ENCODE measurements at regions not wholly inside any gene's neighbourhood (a gene's known extent, or its start where the extent isn't known, plus 50 kb on each side); places are given as distances from the start of the nearest gene placed in this dataset.
A peak's percentile ranks its signal among the peaks of the same experiment; 100 is the strongest.

GRCh38 chr5:175789670-175790069, 81.7 kb upstream of the CPLX2 start:
- Mint-ChIP-seq H3K9me3 (ENCODE audit: unreplicated experiment) (no peaks in the 10 kb centered on the region), H3K4me1 (ENCODE audit: unreplicated experiment) (no peaks in the 10 kb centered on the region), H3K4me3 (ENCODE audit: unreplicated experiment) (no peak overlapping the region), H3K27ac (ENCODE audit: unreplicated experiment) (no peak overlapping the region), H3K27me3 (ENCODE audit: unreplicated experiment) (peaks cover 2% of the 10 kb centered on the region), H3K36me3 (ENCODE audit: unreplicated experiment) (no peaks in the 10 kb centered on the region)
- no peak for TF ChIP-seq CTCF (IDR thresholded peaks at IDR 0.05)
- no peak for DNase-seq (ENCODE audit: extremely low spot score, unreplicated experiment)

- TF ChIP-seq CTCF (IDR thresholded peaks at IDR 0.05) = no peak
- peaks cover 4% of the 10 kb centered on the region for H3K27me3 Mint-ChIP-seq (ENCODE audit: unreplicated experiment)
- no peak overlapping the region for H3K4me3 Mint-ChIP-seq (ENCODE audit: unreplicated experiment)
- no peak for DNase-seq (ENCODE audit: extremely low spot score, unreplicated experiment)
- no peaks in the 10 kb centered on the region for H3K4me1 Mint-ChIP-seq (ENCODE audit: unreplicated experiment)
- H3K36me3 Mint-ChIP-seq (ENCODE audit: unreplicated experiment) = no peaks in the 10 kb centered on the region
- H3K9me3 Mint-ChIP-seq (ENCODE audit: unreplicated experiment) = no peaks in the 10 kb centered on the region
- H3K27ac Mint-ChIP-seq (ENCODE audit: unreplicated experiment) = no peak overlapping the region
Observed at GRCh38 chr5:175790796-175791195, 80.6 kb upstream of the CPLX2 start.

- H3K27me3 Mint-ChIP-seq (ENCODE audit: unreplicated experiment) = peaks cover 15% of the 10 kb centered on the region
- DNase-seq (ENCODE audit: extremely low spot score, unreplicated experiment) = no peak
- no peak overlapping the region for H3K4me3 Mint-ChIP-seq (ENCODE audit: unreplicated experiment)
- no peaks in the 10 kb centered on the region for H3K36me3 Mint-ChIP-seq (ENCODE audit: unreplicated experiment)
- no peaks in the 10 kb centered on the region for H3K9me3 Mint-ChIP-seq (ENCODE audit: unreplicated experiment)
- no peak for TF ChIP-seq CTCF (IDR thresholded peaks at IDR 0.05)
- H3K4me1 Mint-ChIP-seq (ENCODE audit: unreplicated experiment) = peaks cover 6% of the 10 kb centered on the region
- no peak overlapping the region for H3K27ac Mint-ChIP-seq (ENCODE audit: unreplicated experiment)
Observed at GRCh38 chr5:175795959-175796358, 75.4 kb upstream of the CPLX2 start.

DNA sequence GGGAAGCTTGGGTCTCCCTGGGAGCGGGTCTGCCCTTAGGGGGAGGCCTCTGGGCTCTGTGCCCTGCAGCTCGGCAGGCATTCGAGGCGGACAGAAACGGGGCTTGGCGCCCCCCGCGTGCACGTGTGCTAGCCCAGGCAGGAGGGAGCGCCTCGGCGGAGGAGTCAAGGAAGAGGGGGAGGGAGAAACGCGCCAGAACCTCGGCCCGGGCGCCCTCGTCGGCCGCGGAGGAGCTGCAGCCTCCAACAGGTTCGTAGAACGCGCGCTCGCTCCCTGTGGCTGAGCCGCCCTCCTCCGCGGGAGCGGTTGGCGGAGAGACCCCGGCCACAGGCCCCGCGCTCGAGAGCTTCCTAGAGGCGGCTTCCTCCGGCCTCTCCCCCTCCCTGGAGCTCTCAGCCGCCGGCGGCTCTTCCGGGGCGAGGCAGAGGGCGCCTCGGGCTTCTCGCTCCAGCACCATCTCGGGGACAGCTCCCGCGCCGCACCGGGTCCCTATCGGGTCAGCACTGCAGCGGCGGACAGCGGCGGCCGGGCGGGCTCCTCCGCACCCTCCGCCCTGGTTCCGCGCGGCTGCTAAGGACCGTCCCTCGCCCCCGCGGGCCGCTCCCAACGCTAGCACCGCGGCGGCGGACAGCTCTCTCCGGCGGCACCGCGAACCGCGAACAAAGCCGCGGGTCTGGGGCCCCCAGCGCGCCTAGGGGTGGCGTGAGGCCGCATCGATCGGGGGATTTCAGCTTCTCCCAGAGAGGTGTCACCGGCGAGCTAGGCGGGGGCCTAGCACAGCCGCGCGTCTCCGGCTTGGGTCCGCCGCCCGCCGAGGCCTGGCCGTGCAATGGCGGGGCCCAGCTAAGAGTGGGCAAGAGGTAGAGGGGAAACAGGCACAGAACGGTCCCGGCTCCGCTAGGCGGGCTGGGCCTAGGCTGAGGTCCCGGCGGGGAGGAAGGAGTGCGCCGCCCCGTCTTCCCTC, 74.6 kb upstream of the CPLX2 start:
- Mint-ChIP-seq H3K4me1 (ENCODE audit: unreplicated experiment) (peaks cover 6% of the 10 kb centered on the region), H3K27ac (ENCODE audit: unreplicated experiment) (no peak overlapping the region), H3K27me3 (ENCODE audit: unreplicated experiment) (peaks cover 14% of the 10 kb centered on the region)

More for the DNA sequence above, 74.6 kb upstream of the CPLX2 start:
- peak; percentile 95 for DNase-seq (ENCODE audit: extremely low spot score, unreplicated experiment)
- TF ChIP-seq CTCF (IDR thresholded peaks at IDR 0.05) = no peak
- no peak overlapping the region for H3K4me3 Mint-ChIP-seq (ENCODE audit: unreplicated experiment)
- H3K9me3 Mint-ChIP-seq (ENCODE audit: unreplicated experiment) = no peaks in the 10 kb centered on the region
- H3K36me3 Mint-ChIP-seq (ENCODE audit: unreplicated experiment) = no peaks in the 10 kb centered on the region
